Neural cell (in vitro differentiated cells): ENCODE measurements at regions not wholly inside any gene's neighbourhood (a gene's known extent, or its start where the extent isn't known, plus 50 kb on each side); places are given as distances from the start of the nearest gene placed in this dataset.

Experiments
- H2AFZ ChIP-seq: fragments of 200-600, 300-800 bp; sonication (generic), shearing (Covaris generic); 2 replicates; pipeline ENCODE4 v1.6.0; 2014; ENCODE audit warnings: low read depth, mild to moderate bottlenecking, antibody characterized with exemption, low read length, moderate library complexity
- H3F3A ChIP-seq: fragments of 200-600 bp; shearing (Covaris generic); 2 replicates; pipeline ENCODE4 v1.6.1; 2016; ENCODE audit warnings: mild to moderate bottlenecking, moderate library complexity, mixed read lengths, antibody characterized with exemption, low read length; ENCODE audit not compliant: insufficient read depth, poor library complexity, severe bottlenecking
- H3K27ac ChIP-seq: fragments of 200-600, 300-800 bp; sonication (generic), shearing (Covaris generic); 2 replicates; pipeline ENCODE4 v1.5.1; 2014; ENCODE audit warnings: mild to moderate bottlenecking, low read length, moderate library complexity
- H3K27me3 ChIP-seq: fragments of 300-800, 200-600 bp; sonication (generic), shearing (Covaris generic); 2 replicates; pipeline ENCODE4 v1.6.0; 2014; ENCODE audit warnings: mild to moderate bottlenecking, low read depth, low read length, moderate library complexity; ENCODE audit not compliant: insufficient read depth
- H3K36me3 ChIP-seq: fragments of 300-800, 200-600 bp; sonication (generic), shearing (Covaris generic); 2 replicates; pipeline ENCODE4 v1.5.1; 2014; ENCODE audit warnings: mild to moderate bottlenecking, antibody characterized with exemption, low read length, moderate library complexity; ENCODE audit not compliant: insufficient read depth
- H3K4me2 ChIP-seq: fragments of 300-800, 200-600 bp; sonication (generic), shearing (Covaris generic); 2 replicates; pipeline ENCODE4 v1.6.0; 2014; ENCODE audit warnings: mild to moderate bottlenecking, low read length
- H3K4me3 ChIP-seq: fragments of 300-800, 200-600 bp; sonication (generic), shearing (Covaris generic); 2 replicates; pipeline ENCODE4 v1.5.1; 2014; ENCODE audit warnings: mild to moderate bottlenecking, low read length, moderate library complexity
- H3K79me2 ChIP-seq: fragments of 200-600 bp; shearing (Covaris generic); replicated peaks from 2 replicates; pipeline ENCODE4 v1.6.0; 2014; ENCODE audit warnings: mild to moderate bottlenecking, low read length, moderate library complexity; ENCODE audit not compliant: insufficient read depth
- H3K9ac ChIP-seq: fragments of 300-800, 200-600 bp; sonication (generic), shearing (Covaris generic); 2 replicates; pipeline ENCODE4 v1.6.1; 2016; ENCODE audit warnings: mild to moderate bottlenecking, low read length, mixed read lengths
- H3K9me2 ChIP-seq: fragments of 200-600 bp; shearing (Covaris generic); 2 replicates; pipeline ENCODE4 v1.6.1; 2016; ENCODE audit warnings: mild to moderate bottlenecking, low read length, mixed read lengths; ENCODE audit not compliant: insufficient read depth
- H3K9me3 ChIP-seq: fragments of 200-600, 300-800 bp; sonication (generic), shearing (Covaris generic); 2 replicates; pipeline ENCODE4 v1.6.1; 2016; ENCODE audit warnings: mild to moderate bottlenecking, mixed run types, low read length, moderate library complexity, mixed read lengths
- H4K20me1 ChIP-seq: fragments of 200-600 bp; shearing (Covaris generic); 2 replicates; pipeline ENCODE4 v1.6.1; 2016; ENCODE audit warnings: mild to moderate bottlenecking, mixed run types; ENCODE audit not compliant: insufficient read depth
- CTCF ChIP-seq: fragments of 450-650 bp; IDR thresholded peaks from 2 replicates; pipeline ENCODE4 v1.5.1; 2014; ENCODE audit warnings: antibody characterized with exemption, mild to moderate bottlenecking, moderate library complexity; ENCODE audit not compliant: poor library complexity, severe bottlenecking
- EP300 ChIP-seq: fragments of 450-650 bp; conservative IDR thresholded peaks from 2 replicates; pipeline ENCODE4 v1.6.1; 2014; ENCODE audit warnings: antibody characterized with exemption, mild to moderate bottlenecking, moderate library complexity; ENCODE audit not compliant: poor library complexity, severe bottlenecking
- EZH2 ChIP-seq: fragments of 200-600, 300-800 bp; shearing (Covaris generic), sonication (generic); IDR thresholded peaks from 2 replicates; pipeline ENCODE4 v1.6.1; 2014; ENCODE audit warnings: antibody characterized with exemption, low read length, borderline replicate concordance, mild to moderate bottlenecking; ENCODE audit not compliant: insufficient read depth, poor library complexity, severe bottlenecking
- MXI1 ChIP-seq: fragments of 450-650 bp; conservative IDR thresholded peaks from 2 replicates; pipeline ENCODE4 v1.6.1; 2014; ENCODE audit warnings: antibody characterized with exemption, mild to moderate bottlenecking; ENCODE audit not compliant: poor library complexity, severe bottlenecking
- POLR2AphosphoS5 ChIP-seq: IDR thresholded peaks from 2 replicates; pipeline ENCODE4 v1.6.1; 2012
- RAD21 ChIP-seq: fragments of 450-650 bp; conservative IDR thresholded peaks from 2 replicates; pipeline ENCODE4 v1.6.1; 2014; ENCODE audit warnings: antibody characterized with exemption, mild to moderate bottlenecking, moderate library complexity
- REST ChIP-seq: IDR thresholded peaks from 2 replicates; pipeline ENCODE4 v1.6.1; 2012; ENCODE audit warnings: borderline replicate concordance
- SMC3 ChIP-seq: fragments of 450-650 bp; conservative IDR thresholded peaks from 2 replicates; pipeline ENCODE4 v1.6.1; 2014; ENCODE audit warnings: antibody characterized with exemption, mild to moderate bottlenecking, moderate library complexity; ENCODE audit not compliant: poor library complexity
- TAF1 ChIP-seq: IDR thresholded peaks from 2 replicates; pipeline ENCODE4 v1.6.1; 2012; ENCODE audit warnings: low read depth

- H3K9me2 ChIP-seq: no peaks in the 10 kb centered on the region
- no peaks in the 10 kb centered on the region for H3K36me3 ChIP-seq
- no peak overlapping the region for H3K9ac ChIP-seq
- H3K27me3 ChIP-seq: no peaks in the 10 kb centered on the region
- no peaks in the 10 kb centered on the region for H3F3A ChIP-seq
- no peak overlapping the region for H2AFZ ChIP-seq
- peaks cover 18% of the 10 kb centered on the region for H3K79me2 ChIP-seq
- H3K4me3 ChIP-seq: no peak overlapping the region
- H3K4me2 ChIP-seq: no peak overlapping the region
- H4K20me1 ChIP-seq: no peaks in the 10 kb centered on the region
- H3K9me3 ChIP-seq: no peaks in the 10 kb centered on the region
- H3K27ac ChIP-seq: no peak overlapping the region
- no peak for TF ChIP-seq MXI1
- TF ChIP-seq RAD21: no peak
- TF ChIP-seq TAF1: no peak
- no peak for TF ChIP-seq POLR2AphosphoS5
- TF ChIP-seq REST: no peak
- TF ChIP-seq SMC3: no peak
These were observed 177.3 kb upstream of the C11orf58 start for GRCh38 chr11:16561150-16561549.

- Histone ChIP-seq H3K9me2 (no peaks in the 10 kb centered on the region), H3K27ac (no peak overlapping the region), H3K4me3 (no peak overlapping the region), H2AFZ (no peak overlapping the region), H3F3A (no peaks in the 10 kb centered on the region), H4K20me1 (no peaks in the 10 kb centered on the region), H3K9ac (no peak overlapping the region), H3K4me2 (no peak overlapping the region), H3K36me3 (no peaks in the 10 kb centered on the region), H3K9me3 (no peaks in the 10 kb centered on the region), H3K79me2 (peaks cover 26% of the 10 kb centered on the region), H3K27me3 (no peaks in the 10 kb centered on the region)
- no peak for TF ChIP-seq EZH2
- no peak for TF ChIP-seq CTCF
- TF ChIP-seq MXI1: no peak
- TF ChIP-seq RAD21: no peak
- no peak for TF ChIP-seq EP300
These were observed 180.0 kb upstream of the C11orf58 start for GRCh38 chr11:16558494-16558893.

GRCh38 chr11:16555956-16556355 lies 182.5 kb upstream of the C11orf58 start:
- Histone ChIP-seq H3K4me3 (no peak overlapping the region), H3K9ac (no peak overlapping the region), H3K4me2 (no peak overlapping the region), H4K20me1 (no peaks in the 10 kb centered on the region), H2AFZ (no peak overlapping the region), H3K79me2 (peaks cover 23% of the 10 kb centered on the region), H3K9me3 (no peaks in the 10 kb centered on the region), H3F3A (no peaks in the 10 kb centered on the region), H3K27ac (no peak overlapping the region), H3K36me3 (no peaks in the 10 kb centered on the region), H3K9me2 (no peaks in the 10 kb centered on the region), H3K27me3 (no peaks in the 10 kb centered on the region)
- TF ChIP-seq CTCF: no peak
- no peak for TF ChIP-seq RAD21
- no peak for TF ChIP-seq SMC3
- no peak for TF ChIP-seq EZH2
- no peak for TF ChIP-seq MXI1
- no peak for TF ChIP-seq POLR2AphosphoS5
- TF ChIP-seq REST: no peak
- TF ChIP-seq EP300: no peak
- no peak for TF ChIP-seq TAF1
